NCI-H2081 treated with DMSO at 0.1 percent for 48 hours (cell line): ENCODE measurements at regions not wholly inside any gene's neighbourhood (a gene's known extent, or its start where the extent isn't known, plus 50 kb on each side); places are given as distances from the start of the nearest gene placed in this dataset.

Experiments used
- DNase-seq: peaks from one replicate; lab custom pipeline; 2025; lab: John Stamatoyannopoulos, UW

DNA sequence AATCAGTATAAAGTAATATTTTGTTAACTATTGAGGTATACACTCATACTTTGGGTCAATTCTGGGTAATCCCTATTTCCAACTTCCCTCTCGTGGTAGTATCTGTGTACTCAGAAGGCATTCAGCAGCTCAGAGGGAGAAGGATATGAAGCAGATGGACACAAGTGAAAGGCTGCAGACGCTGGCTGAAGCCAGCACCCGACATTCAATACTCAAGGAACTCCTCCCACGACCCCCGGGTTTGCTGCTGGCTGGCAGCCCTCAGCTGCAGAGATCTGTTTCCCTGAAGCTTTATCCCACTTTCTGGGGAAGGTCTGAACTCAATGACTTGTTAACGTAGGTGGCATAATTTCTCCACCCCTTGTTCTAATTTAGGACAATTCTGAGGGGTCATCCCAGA lies 847.3 kb upstream of the SOX11 start:
- DNase-seq: no peak

DNA sequence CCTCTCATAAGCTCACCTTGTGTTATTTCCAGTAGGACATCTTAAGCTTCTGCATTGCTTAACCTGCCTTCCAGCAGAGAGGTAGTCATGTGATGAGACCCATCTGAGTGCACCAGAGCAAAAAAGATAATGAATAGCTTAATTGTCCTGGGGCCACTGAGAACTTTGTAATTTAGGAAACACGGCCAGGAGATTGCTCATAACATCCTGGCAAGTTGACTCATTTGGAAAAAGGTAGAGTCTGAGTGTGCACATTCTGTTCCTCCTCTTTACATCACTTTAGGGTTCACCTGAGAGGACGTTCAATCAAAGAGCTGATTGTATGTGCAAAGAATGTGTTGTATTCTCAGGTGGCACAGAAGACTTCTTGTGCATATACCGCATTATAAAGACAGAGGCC lies 830.2 kb upstream of the SOX11 start:
- DNase-seq: no peak

DNA sequence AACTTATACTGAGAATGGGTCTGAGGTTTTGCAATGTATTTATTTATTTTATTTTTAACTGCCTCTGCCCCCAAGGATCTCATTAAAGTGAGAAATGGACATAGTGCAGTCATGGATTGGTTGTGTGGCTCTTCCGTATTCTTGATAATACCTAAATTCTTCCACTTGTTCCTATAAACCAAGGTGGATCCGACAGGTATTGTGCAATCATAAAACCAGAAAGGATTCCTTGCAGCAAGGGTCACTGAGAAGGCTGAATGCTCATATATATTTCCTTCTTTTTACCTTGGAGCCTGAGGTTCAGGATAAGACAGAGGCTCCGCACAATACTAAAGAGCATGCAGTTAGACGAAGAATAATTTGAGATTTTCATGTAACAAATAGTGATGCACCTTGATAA lies 826.0 kb upstream of the SOX11 start:
- no peak for DNase-seq

DNA sequence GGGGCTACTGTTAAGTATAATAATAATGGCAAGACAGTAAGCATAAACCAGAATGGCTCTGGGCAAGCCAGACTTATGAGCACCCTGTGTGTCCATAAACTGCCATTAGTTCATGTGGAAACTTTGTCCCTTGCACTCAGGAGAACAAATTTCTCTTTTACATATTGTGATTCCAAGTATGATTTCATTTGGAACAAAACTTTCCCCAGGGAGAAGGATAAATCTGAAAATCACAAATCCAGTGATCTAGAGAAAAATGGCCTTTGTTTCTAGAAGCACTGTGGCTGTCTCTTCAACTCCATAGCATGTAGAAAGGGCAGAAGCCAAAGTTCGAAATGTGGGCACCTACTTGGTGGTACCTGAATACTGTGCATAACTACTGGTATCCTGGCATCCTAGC lies 823.7 kb upstream of the SOX11 start:
- DNase-seq: no peak

DNA sequence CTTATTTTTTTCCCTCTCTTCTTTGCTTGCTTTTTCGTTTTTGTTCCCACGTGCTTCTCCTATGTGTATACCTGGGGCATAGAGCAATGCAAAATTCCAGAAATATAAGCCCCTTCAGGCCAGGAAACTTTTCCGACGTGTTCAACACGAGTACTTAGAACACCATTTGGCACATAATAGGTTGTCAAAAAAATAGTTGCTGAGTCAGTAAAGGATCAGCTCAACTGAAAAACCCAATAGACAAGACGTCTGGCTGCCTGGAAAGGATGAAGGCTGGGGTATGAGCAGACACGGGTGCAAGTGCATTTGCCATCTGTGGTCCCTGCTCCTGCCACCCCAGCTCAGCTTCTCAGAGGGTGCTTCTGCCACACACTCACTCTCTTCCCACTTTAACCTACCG lies 823.0 kb upstream of the SOX11 start:
- no peak for DNase-seq

DNA sequence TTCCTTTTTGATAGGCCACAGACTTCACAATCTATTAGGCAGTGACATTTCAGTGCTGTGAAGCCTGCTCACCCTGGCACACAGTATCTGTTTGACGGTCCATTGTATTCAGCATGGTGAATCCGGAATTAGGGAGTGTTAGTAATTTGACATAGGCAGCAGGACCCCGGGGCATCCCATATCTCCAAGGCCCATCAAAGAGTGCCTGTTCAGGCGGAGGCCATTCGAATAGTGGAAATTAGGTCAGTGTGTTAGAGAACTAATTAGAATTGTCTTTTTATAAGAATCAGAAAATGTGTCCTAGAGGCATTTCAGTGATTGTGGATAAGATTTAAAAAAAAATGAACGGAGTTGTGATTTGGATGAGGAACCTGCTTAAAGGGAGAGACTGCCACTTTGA lies 818.8 kb upstream of the SOX11 start:
- DNase-seq: no peak

DNA sequence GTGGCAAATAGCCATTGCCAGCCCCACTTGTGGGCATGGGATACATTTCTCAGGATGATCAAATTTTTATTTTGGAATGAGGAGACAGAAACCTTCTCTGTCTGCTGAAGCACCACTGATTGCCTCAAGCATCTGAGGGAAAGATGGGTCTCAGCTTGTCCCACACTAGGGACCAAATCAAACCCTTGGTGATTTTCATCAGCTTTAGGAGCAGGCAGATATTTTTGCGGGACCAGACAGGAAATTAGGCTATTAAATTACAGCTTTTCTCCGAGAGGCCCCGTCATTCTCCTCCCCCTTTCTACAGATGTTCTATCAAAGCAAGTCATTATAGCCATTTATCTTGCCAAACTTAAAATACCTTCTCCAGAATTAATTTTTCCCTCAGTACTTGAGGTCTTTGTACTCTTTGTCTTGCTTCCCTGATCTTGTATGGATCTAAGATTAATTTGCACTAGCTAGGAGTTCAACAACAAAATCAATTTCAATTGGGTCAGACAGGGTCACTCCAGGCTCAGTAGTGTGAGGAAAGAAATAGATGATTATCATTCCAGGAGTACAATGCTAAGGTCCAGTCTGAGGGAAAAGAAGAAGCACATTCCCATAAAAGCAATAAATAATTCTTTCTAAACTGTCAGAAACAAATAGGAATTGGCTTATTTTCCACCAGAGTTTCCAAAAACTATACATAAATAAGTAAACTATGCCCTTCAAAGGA lies 818.1 kb upstream of the SOX11 start:
- DNase-seq: no peak

DNA sequence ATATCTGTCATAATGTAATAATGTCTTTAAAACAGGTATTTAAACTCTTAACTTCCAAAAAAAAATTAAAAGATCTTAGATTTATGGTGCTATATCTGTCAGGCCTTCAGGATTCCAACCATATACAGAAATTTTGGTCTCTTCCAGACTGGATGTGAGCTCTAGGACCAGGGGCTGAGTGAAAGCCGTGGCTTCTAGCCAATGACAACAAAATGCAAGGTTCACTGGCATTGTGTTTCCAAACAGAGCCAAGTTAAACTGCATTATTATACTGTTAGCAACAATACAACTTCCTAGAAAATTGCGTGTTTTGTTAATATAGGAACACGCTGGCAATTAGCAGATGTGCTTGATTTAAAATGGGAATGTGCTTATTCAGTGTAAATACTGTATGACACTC lies 809.8 kb upstream of the SOX11 start:
- DNase-seq: peak; percentile 86

DNA sequence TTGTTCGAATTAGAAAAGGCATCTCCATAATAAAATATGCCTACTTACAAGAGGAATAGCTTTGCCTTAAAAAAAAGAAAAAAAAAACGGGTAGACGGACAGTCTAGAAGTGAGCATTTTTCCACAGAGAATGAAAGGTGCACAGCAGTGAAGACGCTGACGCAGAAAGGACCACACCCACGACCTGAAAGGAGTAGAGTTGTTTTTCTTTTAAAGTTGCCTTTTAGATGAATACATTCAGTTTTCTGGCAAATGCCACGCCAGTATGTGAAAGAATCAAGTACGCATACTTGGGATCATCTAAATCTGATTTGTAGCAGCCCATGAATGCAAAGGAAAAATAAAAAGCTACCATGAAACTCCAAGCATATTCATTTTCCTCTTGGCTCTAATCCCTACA lies 809.2 kb upstream of the SOX11 start:
- no peak for DNase-seq

DNA sequence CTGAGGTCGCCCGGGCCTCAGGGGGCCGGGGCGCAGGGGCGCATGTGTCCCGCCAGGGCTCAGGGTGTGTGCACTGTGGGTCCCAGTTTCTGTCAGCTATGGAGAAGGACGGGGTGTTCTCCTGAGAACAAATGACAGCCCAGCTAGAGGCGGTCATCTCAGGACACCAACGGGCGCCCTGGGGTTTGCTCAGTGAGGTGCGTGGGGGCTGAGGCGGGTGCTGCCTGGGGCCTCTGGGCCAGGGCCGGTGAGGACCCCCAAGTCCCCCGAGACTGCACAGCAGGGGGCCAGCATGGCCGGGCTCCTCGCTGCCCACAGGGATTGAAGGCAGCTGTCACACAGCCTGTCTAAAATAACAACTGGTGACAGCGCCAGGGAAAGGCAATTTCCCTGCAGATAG lies 808.8 kb upstream of the SOX11 start:
- no peak for DNase-seq

DNA sequence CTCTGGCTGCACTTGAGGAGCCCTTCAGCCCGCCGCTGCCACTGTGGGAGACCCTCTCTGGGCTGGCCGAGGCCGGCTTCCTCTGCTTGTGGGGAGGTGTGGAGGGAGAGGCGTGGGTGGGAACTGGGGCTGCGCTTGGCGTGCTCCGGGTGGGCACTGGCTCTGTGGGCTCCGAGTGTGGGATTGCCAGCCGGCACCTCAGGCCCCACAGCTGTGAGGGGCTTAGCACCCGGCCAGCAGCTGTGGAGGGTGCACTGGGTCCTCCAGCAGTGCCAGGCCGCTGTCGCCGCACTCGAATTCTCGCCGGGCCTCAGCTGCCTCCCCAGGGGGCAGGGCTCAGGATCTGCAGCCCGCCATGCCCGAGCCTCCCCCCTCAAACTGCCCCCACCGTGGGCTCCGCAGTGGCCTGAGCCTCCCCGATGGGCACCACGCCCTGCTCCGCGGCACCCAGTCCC lies 808.0 kb upstream of the SOX11 start:
- DNase-seq: no peak

DNA sequence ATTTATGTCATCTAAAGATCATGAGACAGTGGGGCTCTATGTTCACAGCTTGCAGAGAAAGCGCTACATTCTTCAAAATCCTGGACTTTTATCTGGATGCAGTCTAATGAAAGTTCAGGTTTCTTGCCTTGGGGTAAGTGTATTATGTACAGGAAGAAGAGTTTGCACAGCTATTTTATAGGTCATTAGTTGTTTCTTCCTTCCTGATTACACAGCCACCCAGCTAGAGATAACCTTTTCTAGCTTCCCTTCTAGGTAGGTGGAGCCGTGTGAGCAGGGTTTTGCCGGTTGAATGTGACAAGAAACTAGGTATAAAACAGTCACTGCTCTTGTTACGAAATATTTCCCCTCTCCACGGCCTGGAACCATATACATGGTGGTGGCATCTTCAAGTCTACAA lies 800.8 kb upstream of the SOX11 start:
- no peak for DNase-seq

DNA sequence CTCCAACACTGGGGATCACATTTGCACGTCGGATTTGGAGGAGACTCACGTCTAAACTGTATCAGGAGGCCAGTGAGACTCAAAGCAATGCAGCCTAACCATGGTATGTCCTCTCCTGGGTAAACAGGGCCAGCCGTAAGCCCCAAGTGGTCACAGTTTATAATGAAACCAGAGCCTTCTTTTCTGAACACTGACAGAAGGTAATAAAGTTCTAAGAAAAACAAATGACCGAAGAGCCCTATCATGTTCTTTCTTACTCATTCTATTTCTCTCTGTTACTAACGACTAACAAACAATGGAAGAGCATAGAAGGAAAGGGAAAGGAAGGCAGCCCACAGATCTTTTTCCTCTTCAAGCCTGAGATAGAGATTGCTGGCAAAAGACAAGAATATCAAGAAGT lies 796.8 kb upstream of the SOX11 start:
- no peak for DNase-seq

DNA sequence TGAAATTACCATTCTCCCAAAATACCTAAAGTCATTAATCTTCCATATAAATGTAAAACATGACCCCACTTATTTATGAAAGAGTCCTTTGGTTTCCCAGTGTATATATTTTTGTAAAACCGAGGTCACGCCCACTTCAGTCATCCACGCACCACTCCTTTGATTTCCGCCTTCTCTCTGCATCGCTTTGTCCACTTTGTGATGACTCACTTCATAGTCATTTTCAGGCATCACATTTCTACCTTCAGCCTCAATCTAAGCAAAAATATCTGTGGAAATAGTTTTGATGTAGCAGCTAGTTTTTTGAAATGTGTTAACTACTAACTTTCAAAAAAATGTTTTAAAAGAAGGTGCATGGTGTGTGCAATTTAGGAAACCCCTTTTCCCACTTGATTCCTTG lies 793.5 kb upstream of the SOX11 start:
- DNase-seq: no peak

DNA sequence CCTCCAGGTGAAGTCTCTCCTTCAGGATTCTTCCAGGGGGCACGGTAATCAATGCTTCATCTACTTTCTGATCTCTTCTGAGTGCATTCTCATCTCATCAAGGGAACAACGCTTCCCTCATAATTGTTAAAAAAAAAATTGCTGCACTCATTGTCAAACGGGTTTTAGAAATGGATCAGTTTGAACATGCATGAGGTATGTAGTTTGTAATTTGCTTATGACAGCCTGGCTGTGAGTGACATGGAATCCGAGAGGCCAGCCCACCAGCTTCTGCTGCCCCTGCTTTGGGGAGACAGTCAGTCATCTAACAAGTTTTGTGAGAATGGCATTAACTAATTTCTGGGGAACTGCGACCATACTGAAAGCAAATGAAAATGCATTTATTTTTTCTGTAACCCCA lies 791.9 kb upstream of the SOX11 start:
- no peak for DNase-seq

DNA sequence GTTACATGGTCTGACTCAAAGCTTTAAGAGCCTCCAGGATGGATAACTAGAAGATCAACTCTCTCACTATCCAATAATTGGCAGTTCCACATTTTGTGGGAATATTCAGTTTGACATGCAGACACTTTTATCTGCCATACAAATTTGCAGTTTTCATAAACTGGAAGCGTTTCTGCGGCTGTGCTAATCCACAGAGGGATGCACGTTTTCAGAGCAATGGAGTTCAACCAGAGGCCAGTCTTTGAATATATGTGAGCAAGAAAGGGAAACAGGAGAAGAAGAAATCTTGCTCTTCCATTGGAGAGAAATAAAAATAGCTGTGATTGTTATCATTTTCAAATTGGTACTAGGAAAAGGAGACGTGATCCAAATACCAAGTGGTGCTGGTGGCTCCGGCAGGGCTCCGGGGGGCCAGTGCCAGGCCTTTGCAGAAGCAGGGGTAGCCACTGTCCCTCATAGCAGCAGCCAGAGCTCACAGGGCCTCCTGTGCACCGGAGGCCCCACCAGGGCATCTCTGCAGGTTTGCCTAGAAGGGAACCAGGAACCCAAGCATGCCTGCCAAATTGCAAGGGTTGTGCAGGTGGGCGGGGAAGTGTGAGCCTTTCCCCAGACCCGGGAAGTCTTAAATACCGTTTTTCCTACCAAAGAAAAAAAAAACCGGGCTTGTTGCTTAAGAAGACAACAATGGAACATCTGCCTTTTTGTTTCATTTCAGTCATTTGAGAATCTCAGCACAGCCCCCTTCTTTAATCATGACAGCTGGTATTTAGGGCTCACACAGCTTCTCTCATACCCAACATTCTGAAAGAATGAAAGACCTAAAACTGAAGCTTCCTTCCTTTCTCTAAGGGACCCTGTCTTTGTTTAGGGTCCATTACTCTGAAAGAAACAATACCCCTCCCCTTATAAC lies 791.1 kb upstream of the SOX11 start:
- DNase-seq: no peak

DNA sequence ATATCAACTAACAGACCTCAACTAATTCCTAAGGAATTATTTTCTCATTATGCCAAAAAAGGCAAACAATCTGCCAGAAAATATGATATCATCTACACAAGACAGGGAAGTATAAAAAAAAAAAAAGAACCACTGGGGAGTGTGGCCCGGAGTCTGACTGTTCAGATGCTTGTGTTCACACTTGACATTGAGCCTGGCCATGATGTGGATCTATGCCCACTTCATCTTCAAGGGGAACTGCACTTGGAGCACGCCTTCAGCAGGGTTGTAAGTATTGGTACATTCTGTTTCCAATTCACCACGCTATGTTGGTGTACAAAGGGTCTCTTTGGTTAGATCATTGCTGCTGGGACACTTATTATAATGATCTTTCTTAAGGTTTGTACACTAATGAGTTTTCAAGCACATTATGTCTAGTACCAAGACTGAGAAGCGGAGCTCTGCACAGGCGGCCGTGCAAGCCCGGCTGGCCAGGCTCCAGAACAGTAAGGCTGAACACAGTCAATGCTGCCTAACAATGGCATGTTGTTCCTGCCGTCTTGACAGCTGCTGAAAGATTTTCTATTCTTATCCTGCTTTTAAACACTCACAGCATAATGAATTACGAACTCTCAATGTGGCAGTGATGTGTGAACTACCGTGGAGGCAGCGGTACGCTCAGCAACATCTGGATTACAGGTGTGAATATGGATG lies 788.4 kb upstream of the SOX11 start:
- DNase-seq: no peak

DNA sequence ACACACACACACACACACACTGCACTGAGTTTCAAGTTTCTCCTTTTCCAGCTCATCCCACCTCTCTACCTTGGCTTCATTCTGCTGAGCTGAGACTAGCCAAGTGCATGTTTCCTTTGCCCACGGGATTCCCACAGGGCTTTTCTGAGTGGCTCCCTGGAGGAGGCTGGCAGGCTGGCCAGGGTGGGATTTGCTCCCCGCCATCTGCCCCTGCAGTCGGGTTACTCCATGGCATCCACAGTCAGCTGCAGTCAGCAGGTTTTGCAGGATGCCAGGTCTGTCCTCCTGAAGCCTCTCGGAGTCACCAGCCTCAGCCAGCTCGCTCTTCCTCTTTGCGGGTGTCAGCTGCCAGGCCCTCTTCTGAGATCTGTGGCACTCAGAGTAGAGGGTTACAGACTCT lies 783.7 kb upstream of the SOX11 start:
- DNase-seq: no peak

DNA sequence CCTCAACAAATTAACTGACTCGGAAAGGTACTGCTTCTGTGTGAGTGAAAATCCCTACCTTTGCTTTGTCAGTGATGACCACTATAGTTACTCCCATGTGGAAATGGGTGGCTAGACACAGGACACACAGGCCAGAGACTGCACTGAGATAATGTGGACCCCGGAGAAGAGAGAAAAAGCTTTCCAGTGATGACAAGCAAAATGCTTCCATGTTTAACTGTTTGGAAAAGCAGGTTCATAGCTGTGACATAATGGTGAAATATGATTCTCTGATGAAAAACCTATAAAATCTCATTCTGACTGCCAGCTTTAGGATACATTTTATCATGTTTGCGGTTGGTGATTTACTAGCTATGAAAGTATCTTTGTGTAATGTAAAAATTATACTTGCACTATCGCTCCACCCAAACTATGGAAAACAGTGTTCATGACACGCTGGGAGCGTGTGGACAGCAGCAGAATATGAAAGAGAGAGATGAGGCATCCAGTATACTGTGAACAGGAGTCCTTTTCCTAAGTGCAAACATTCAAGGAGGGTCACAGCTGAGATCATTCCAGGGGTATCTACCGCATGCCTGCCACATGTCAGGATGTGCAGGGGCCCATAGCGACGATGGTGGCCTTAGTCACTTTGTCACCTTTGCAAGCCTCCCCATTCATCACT lies 782.7 kb upstream of the SOX11 start:
- DNase-seq: no peak

DNA sequence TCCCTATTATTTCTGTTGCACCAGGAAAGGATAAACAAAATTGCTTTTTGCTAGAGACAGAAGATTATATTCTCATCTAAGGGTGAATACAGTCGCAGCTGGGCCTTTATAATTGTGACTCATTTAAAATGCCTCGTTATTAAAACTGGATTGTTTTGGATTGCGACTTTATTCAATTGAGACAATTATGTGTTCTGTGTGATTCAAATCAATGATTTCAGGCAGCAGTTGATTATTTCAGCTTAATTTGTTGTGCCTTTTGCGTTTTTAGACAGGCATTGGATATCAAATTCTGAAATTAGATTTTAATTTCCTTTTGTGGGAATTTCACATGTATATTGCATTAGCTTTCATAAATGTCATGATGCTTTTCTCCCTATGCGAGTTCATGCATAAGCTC lies 778.1 kb upstream of the SOX11 start:
- DNase-seq: no peak

DNA sequence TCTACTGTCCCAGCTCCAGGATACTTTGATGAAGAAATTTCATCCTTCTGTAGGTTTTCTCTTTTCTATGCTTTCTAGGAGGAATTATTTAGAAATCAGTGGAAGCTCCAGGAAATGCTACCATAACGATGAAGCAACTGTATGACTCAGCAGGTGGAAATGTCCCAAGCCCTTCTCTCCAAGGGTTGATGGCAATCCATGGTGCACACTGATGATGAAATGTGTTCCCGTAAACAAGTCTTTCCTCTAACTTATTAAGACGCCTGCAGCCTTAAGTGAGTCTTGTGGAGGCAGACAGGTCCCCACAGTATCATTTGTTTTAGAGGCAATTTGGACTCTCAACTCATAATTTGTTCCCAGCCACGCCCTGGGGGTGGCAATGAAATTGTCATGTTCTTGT lies 777.6 kb upstream of the SOX11 start:
- DNase-seq: no peak

DNA sequence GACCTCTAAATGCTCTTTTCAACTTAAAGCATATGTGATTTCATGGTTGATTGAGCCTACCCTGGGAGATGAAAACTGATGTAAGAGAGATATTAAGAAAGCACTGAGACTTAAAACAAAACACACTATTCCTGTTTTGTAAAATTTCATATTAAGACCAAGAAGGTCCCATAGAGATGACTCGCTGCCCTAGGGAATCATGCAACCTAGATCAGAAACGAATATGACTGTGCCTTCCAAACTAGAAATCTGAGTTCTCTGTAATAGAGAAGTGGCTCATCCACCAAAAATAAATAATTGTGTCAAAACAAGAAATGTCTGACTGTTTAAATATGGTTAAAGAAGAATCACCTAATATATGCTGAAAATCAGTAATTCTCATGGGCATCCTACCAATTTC lies 776.8 kb upstream of the SOX11 start:
- DNase-seq: no peak
